ENCODE measurements at regions not wholly inside any gene's neighbourhood (a gene's known extent, or its start where the extent isn't known, plus 50 kb on each side); places are given as distances from the start of the nearest gene placed in this dataset.

DNA sequence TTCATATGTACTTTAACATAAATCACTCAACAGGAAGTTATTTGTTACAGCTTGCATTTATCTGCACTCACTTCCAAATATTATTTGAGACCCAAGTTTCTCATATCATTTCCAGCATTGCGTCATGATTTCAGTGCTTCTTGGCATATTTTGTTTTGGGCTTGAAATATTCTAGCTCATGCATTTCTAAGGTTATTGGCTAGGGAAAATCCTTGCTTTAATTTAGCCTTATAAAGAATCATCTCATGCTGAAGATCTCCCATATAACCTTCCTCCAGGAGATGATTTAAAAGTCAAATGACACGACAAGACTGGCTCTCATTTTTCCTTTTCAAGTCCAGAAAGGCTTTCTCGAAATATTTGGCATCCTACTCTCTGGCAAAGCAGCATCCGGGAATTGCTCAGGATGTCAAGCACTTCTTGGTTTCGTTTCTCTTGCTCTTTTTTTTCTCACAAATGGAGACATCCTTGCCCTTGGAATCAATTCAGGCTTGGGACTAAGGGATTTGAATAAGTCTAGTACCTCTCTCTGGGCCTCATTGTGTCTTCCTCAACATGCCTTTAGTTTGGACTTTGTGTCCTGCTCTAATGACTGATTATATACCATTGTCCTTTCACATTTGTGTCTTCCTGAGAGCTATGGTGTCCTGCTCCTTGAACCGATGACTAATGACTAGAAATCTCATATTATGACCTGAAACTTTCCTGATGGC lies 295.0 kb downstream of the RMST start:
- H3K4me1 ChIP-seq = peaks cover 0 to 11% (median 0%) of the 10 kb centered on the region in 9 donors
- no peaks in the 10 kb centered on the region for H3K27me3 ChIP-seq
- peak overlapping the region in 3 of 10 donors; percentile 2 to 7 (median 5) for H3K4me3 ChIP-seq
- H3K9me3 ChIP-seq = peaks cover 0 to 12% (median 0%) of the 10 kb centered on the region in 11 donors
- TF ChIP-seq, protein P1, sequence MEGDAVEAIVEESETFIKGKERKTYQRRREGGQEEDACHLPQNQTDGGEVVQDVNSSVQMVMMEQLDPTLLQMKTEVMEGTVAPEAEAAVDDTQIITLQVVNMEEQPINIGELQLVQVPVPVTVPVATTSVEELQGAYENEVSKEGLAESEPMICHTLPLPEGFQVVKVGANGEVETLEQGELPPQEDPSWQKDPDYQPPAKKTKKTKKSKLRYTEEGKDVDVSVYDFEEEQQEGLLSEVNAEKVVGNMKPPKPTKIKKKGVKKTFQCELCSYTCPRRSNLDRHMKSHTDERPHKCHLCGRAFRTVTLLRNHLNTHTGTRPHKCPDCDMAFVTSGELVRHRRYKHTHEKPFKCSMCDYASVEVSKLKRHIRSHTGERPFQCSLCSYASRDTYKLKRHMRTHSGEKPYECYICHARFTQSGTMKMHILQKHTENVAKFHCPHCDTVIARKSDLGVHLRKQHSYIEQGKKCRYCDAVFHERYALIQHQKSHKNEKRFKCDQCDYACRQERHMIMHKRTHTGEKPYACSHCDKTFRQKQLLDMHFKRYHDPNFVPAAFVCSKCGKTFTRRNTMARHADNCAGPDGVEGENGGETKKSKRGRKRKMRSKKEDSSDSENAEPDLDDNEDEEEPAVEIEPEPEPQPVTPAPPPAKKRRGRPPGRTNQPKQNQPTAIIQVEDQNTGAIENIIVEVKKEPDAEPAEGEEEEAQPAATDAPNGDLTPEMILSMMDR (IDR thresholded peaks at IDR 0.05) = no peak
- intact Hi-C loops (cut with DNase I) = no loop called here
- H3K27ac ChIP-seq = peak overlapping the region; percentile 12 to 65 (median 52)
- 43 to 51% methylated on average over 6 of the region's 6 CpGs for WGBS, 2 donors
- H3K36me3 ChIP-seq = no peaks in the 10 kb centered on the region
- ATAC-seq (peak in 6 of 8 donors; percentile 32 to 52 (median 42)), DNase-seq (no peak)

DNA sequence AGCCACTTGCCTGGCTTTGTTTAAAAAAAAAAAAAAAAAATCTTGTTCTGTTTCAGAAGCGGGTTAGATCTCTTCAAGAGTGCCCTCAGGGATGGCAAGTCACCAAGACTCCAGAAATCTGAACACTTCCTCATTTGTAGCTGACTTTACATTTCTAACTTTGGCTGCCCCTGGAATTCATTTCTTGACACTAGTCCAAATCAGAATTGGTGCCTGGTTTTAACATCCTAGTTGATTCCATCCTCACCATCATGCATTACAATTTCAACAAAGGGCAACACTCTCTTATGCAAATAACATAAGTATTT lies 295.5 kb downstream of the RMST start:
- no peak for DNase-seq
- Histone ChIP-seq H3K36me3 (no peaks in the 10 kb centered on the region), H3K27ac (peak overlapping the region in 9 of 10 donors; percentile 30 to 65 (median 56)), H3K4me3 (peak overlapping the region in 1 of 10 donors; percentile 2), H3K27me3 (no peaks in the 10 kb centered on the region), H3K9me3 (peaks cover 0 to 14% (median 0%) of the 10 kb centered on the region in 11 donors), H3K4me1 (peaks cover 0 to 11% (median 0%) of the 10 kb centered on the region in 9 donors)
- TF ChIP-seq, protein P1 (IDR thresholded peaks at IDR 0.05) = no peak
- 64 to 76% methylated on average over 1 of the region's 1 CpG for WGBS, 2 donors
- intact Hi-C loops (cut with DNase I) = no loop called here
- peak in 1 of 8 donors; percentile 9 for ATAC-seq

DNA sequence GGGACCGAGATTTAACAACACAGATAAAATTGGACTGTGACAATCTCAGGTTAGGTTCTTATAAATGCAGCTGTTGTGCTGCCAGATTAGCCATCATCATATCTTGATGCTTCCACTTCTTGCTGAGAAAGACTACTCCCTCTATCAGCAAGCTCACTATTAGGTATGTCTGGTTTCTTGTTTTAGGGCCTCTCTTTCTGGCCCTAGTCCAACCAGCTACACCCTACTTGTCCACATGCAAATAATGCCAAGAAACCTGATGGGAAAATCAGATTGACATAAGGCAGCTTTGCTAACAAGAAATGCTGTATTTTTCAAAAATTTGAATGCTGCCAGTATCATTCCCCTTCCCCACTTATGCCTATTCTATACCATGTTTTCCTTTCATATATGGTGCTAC lies 296.0 kb downstream of the RMST start:
- peaks cover 0 to 14% (median 0%) of the 10 kb centered on the region in 11 donors for H3K9me3 ChIP-seq
- DNase-seq (no peak), ATAC-seq (no peak)
- WGBS, 2 donors = 59 to 75% methylated on average over 1 of the region's 1 CpG
- H3K4me1 ChIP-seq = peaks cover 0 to 11% (median 0%) of the 10 kb centered on the region in 9 donors
- peak overlapping the region in 5 of 10 donors; percentile 49 to 65 (median 61) for H3K27ac ChIP-seq
- H3K4me3 ChIP-seq = no peak overlapping the region
- intact Hi-C loops (cut with DNase I) = no loop called here
- TF ChIP-seq, protein P1 (IDR thresholded peaks at IDR 0.05) = no peak
- H3K36me3 ChIP-seq = no peaks in the 10 kb centered on the region
- no peaks in the 10 kb centered on the region for H3K27me3 ChIP-seq

DNA sequence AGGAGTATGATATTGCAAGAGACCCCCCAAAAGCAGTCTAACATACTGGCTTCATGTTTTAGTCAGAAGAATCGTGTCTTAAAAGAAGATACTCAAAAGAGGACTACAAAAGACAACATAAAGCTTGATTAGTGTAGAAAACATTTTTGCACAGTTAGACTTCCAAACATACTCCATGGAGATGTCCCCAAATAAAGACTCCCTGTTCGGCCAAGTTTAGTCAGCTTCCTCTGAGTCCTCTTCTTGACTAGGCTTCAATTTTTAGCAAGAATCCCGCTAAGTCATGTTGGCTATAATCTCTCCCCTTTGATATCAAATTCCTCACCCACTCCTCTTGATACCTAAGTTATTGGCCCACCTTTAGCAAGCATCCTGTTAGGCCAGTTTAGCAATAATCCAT lies 298.0 kb downstream of the RMST start:
- ATAC-seq (peak in 7 of 8 donors; percentile 39 to 81 (median 63)), DNase-seq (no peak)
- Histone ChIP-seq H3K4me3 (no peak overlapping the region), H3K4me1 (peaks cover 0 to 11% (median 0%) of the 10 kb centered on the region in 9 donors), H3K27me3 (no peaks in the 10 kb centered on the region), H3K36me3 (no peaks in the 10 kb centered on the region), H3K27ac (peak overlapping the region in 4 of 10 donors; percentile 2 to 45 (median 14)), H3K9me3 (peaks cover 0 to 14% (median 0%) of the 10 kb centered on the region in 11 donors)
- intact Hi-C loops (cut with DNase I) = no loop called here
- TF ChIP-seq, protein P1 (IDR thresholded peaks at IDR 0.05) = no peak
- WGBS, 2 donors = 70 to 71% methylated on average over 3 of the region's 3 CpGs

Data from heart right ventricle (tissue), 16 donors.